Suprapubic skin (tissue), 3 donors: ENCODE measurements at regions not wholly inside any gene's neighbourhood (a gene's known extent, or its start where the extent isn't known, plus 50 kb on each side); places are given as distances from the start of the nearest gene placed in this dataset.

Source experiments
- CTCF ChIP-seq, 2 donors: fragments of 200-600 bp in 1 of 2; fragments of 450-650 bp in 1 of 2; sonication (generic) in 1 of 2; IDR thresholded peaks; one replicate each; pipeline ENCODE4 v1.5.1; 2016 to 2019; ENCODE audit warnings: antibody characterized with exemption in 2 of 2, mild to moderate bottlenecking in 1 of 2, moderate library complexity in 1 of 2
- EP300 ChIP-seq: sonication (generic); formaldehyde crosslinking; IDR thresholded peaks from one replicate; pipeline ENCODE4 v1.6.1; 2017; ENCODE audit warnings: antibody characterized with exemption

- no peak for TF ChIP-seq EP300
- no peak for TF ChIP-seq CTCF (IDR thresholded peaks at IDR 0.05)
Measured at GRCh38 chr5:110106750-110107149, 417.0 kb downstream of the MAN2A1 start.
